GM10248 (cell line): ENCODE measurements at regions not wholly inside any gene's neighbourhood (a gene's known extent, or its start where the extent isn't known, plus 50 kb on each side); places are given as distances from the start of the nearest gene placed in this dataset.

Experiments used
- CTCF ChIA-PET: fragments of 300-600 bp; sonication (Branson Sonifier 250); formaldehyde crosslinking; extraction: SDS; loops from one replicate; lab custom pipeline; 2021; ENCODE audit warnings: antibody characterized with exemption; lab: Yijun Ruan, JAX
- POLR2A ChIA-PET: fragments of 350-650 bp; sonication (Branson Sonifier 250); formaldehyde crosslinking; extraction: SDS; loops from one replicate; lab custom pipeline; 2020; ENCODE audit warnings: antibody characterized with exemption; lab: Yijun Ruan, JAX
- DNase-seq: peaks from one replicate; pipeline ENCODE4 v3.0.0; 2012; ENCODE audit errors: extremely low spot score
- TF ChIP-seq, protein P1 (sequence below): IDR thresholded peaks from 2 replicates; pipeline ENCODE4 v1.5.1; 2012; ENCODE audit warnings: mild to moderate bottlenecking, low read depth; ENCODE audit errors: extremely low read depth, missing control alignments, control extremely low read depth

DNA sequence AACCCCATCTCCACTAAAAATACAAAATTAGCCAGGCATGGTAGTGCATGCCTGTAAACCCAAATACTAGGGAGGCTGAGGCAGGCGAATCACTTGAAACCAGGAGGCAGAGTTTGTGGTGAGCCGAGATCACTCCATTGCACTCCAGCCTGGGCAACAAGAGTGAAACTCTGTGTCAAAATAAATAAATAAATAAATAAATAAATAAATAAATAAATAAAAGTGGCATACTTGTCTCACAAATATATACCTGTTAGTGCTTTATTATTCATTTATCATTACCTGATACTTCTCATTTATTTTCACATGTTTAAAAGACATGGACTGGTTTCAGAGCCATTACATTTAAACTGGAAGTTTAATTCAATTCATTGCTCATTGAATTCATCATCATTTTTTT lies 491.4 kb upstream of the CDH7 start:
- DNase-seq, result no peak
- TF ChIP-seq, protein P1, sequence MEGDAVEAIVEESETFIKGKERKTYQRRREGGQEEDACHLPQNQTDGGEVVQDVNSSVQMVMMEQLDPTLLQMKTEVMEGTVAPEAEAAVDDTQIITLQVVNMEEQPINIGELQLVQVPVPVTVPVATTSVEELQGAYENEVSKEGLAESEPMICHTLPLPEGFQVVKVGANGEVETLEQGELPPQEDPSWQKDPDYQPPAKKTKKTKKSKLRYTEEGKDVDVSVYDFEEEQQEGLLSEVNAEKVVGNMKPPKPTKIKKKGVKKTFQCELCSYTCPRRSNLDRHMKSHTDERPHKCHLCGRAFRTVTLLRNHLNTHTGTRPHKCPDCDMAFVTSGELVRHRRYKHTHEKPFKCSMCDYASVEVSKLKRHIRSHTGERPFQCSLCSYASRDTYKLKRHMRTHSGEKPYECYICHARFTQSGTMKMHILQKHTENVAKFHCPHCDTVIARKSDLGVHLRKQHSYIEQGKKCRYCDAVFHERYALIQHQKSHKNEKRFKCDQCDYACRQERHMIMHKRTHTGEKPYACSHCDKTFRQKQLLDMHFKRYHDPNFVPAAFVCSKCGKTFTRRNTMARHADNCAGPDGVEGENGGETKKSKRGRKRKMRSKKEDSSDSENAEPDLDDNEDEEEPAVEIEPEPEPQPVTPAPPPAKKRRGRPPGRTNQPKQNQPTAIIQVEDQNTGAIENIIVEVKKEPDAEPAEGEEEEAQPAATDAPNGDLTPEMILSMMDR, result no peak
- POLR2A ChIA-PET, result no interaction called here
- CTCF ChIA-PET, result no interaction called here

DNA sequence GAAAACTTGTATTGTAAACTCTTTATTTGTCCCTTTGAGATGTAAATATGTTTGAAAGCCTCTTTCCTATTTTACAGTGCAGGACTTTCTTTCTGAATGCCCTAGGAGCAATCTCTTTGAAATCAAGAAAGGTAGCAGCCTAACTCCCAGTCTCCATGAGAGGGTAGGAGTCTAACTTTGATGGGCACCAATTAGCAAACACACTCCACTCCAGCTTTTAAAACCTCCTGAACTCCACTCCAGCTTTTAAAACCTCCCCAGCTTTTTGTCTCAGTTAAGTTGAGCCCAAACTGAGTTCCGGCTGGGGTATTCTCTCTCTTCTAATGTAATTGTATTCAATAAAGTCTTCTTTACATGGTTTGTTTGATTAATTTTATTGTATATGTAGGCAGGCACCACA lies 493.7 kb upstream of the CDH7 start:
- POLR2A ChIA-PET, result no interaction called here
- DNase-seq, result no peak
- CTCF ChIA-PET, result interaction anchor here (1.1 to 1.6 kb wide), 2 partner anchors 13 to 39 kb away, joined by 3 to 4 read pairs; no protein-coding TSS in a partner anchor
- TF ChIP-seq, protein P1, result no peak

DNA sequence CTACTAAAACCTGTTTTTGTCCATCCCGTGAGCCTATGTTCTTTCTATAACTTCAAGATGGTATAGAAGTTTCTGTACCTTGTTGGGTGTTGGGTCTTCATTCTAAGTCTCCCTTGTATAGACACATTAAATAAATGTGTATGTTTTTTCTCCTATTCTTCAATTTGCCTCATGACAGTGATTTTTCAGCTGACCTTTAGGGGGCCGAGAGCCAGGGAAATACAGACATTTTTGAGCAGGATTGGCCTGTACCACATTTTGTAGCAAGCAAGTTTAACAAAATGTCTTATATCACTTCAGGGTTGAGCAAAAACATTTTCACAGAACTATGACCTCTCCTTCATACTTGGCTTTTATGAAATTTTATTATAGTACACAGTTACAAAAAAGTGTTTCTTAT lies 495.4 kb upstream of the CDH7 start:
- CTCF ChIA-PET, result interaction anchor here (1.2 kb wide), 1 partner anchor 64 kb away, joined by 3 read pairs; no protein-coding TSS in a partner anchor
- POLR2A ChIA-PET, result no interaction called here

DNA sequence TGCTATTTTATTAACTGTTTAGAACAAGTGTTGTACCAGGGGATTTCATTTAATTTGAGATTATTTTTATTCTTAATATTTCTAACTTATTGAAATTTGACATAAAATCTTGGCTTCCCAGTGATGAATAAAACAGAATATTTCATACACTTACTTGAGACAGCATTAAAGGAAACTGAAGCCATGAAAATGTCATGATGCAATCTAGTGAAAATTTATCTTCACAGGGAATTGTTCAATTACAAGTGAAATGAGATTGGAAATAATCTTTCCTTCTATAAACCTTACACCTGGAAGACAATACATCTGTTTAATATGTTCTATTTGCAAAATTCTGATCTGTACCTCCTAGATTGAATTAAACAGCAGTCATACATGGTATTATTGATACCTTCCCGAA lies 511.0 kb upstream of the CDH7 start:
- POLR2A ChIA-PET, result no interaction called here
- TF ChIP-seq, protein P1, result no peak
- DNase-seq, result no peak
- CTCF ChIA-PET, result no interaction called here

More for the DNA sequence above, 495.4 kb upstream of the CDH7 start:
- TF ChIP-seq, protein P1, result no peak
- DNase-seq, result no peak

DNA sequence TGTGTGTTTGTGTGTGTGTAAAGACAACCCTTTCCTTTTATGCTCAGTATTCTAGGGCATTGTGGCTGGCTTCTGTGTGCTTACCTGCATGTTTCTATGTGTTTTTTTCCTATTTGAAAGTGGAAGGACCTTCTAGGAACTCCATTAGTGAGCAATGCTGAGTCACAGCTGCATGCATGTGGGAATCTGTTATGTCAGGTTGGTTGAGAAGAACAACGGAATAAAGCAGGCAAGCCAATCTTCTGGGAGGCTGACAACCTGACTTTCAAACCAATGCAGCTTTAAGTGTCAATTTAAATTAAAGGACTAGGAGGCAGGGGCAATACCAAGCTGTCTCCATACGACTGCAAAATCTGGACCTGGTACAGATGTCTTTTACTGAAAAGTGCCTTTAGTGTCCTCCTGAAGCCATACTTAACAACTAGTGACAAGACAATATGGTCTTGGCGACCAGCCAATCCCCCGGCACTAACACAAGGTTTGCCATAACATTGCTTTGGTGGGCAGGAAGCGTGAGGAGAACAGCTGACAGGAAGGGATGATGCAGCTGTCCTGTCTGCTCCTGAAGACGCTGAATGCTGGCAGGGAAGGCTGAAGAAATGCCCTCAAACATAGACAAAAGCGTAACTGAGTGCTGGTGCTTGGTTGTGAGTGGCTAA lies 514.7 kb upstream of the CDH7 start:
- ChIA-PET CTCF (no interaction called here), POLR2A (no interaction called here)
- TF ChIP-seq, protein P1, result no peak
- DNase-seq, result no peak

DNA sequence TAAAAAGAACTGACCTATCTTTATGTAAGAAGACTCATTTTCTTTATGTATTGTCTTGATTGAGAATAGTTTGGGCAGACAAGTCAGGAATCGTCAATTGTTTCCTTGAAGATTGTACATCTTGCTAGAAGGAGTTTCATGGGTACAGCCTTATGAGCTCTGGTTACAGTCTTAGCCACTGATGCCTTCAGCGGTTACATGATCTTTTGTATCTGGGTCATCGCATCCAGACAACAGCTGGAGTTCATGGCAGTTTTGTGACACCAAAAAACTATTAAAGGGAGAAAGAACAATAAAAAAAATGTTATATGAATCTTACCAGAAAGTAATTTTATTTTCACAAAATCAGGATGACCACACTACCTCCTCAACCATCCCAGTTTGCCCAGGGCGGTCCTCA lies 520.5 kb upstream of the CDH7 start:
- POLR2A ChIA-PET, result no interaction called here
- TF ChIP-seq, protein P1, result no peak
- no peak for DNase-seq
- CTCF ChIA-PET, result no interaction called here
